ENCODE measurements at regions not wholly inside any gene's neighbourhood (a gene's known extent, or its start where the extent isn't known, plus 50 kb on each side); places are given as distances from the start of the nearest gene placed in this dataset.

GRCh38 chr19:46967578-46968032 lies 52.0 kb upstream of the NPAS1 start:
- TF ChIP-seq CTCF (IDR thresholded peaks at IDR 0.05; ENCODE audit: borderline replicate concordance) = no peak
- H3K27me3 ChIP-seq (ENCODE audit: low read depth) = no peaks in the 10 kb centered on the region
- H3K27ac ChIP-seq (replicated peaks) = peak overlapping the region; percentile 91
- peaks cover 75% of the 10 kb centered on the region for H3K4me1 ChIP-seq
- no peaks in the 10 kb centered on the region for H3K9me3 ChIP-seq (replicated peaks)
- no peaks in the 10 kb centered on the region for H3K36me3 ChIP-seq
- H3K4me3 ChIP-seq = peak overlapping the region; percentile 19
- peak; percentile 88 for DNase-seq
- intact Hi-C loops (cut with micrococcal nuclease) = no loop called here
